Liver (tissue), 8 donors: ENCODE measurements at regions not wholly inside any gene's neighbourhood (a gene's known extent, or its start where the extent isn't known, plus 50 kb on each side); places are given as distances from the start of the nearest gene placed in this dataset.
"Not testable (repeated sequence)": the region's sequence is repeated elsewhere in the genome, so short reads cannot be mapped to it uniquely, and the experiment has no call there.

Experiments used
- DNase-seq: peaks from one replicate; pipeline ENCODE4 v3.0.0-alpha.2; 2017; ENCODE audit warnings: low spot score
- H3K27ac ChIP-seq, 2 donors: one replicate each; pipeline ENCODE4 v1.7.0; 2013; ENCODE audit warnings: inconsistent platforms in 2 of 2, low read length in 2 of 2, control low read depth in 1 of 2, low read depth in 1 of 2, mild to moderate bottlenecking in 1 of 2
- H3K27me3 ChIP-seq, 4 donors: one replicate each; pipeline versions ENCODE4 v1.6.1 to v1.7.0; 2013; ENCODE audit warnings: low read length in 3 of 4, inconsistent platforms in 1 of 4, mild to moderate bottlenecking in 1 of 4, moderate library complexity in 1 of 4; ENCODE audit not compliant: control insufficient read depth in 4 of 4, insufficient read depth in 4 of 4
- H3K36me3 ChIP-seq, 4 donors: one replicate each; pipeline versions ENCODE4 v1.6.1 to v1.7.0; 2013; ENCODE audit warnings: low read length in 3 of 4, mild to moderate bottlenecking in 3 of 4, low read depth in 1 of 4, moderate library complexity in 1 of 4; ENCODE audit not compliant: control insufficient read depth in 4 of 4, insufficient read depth in 3 of 4
- H3K4me1 ChIP-seq, 4 donors: one replicate each; pipeline versions ENCODE4 v1.6.1 to v1.7.0; 2013; ENCODE audit warnings: low read length in 3 of 4, mild to moderate bottlenecking in 3 of 4, moderate library complexity in 1 of 4; ENCODE audit not compliant: control insufficient read depth in 4 of 4, insufficient read depth in 4 of 4
- H3K4me3 ChIP-seq, 3 donors: one replicate each; pipeline versions ENCODE4 v1.6.1 to v1.7.0; 2013; ENCODE audit warnings: low read length in 3 of 3, control low read depth in 1 of 3, low read depth in 1 of 3, mild to moderate bottlenecking in 1 of 3
- H3K9ac ChIP-seq, 2 donors: one replicate each; pipeline ENCODE4 v1.7.0; 2013; ENCODE audit warnings: low read length in 2 of 2, mild to moderate bottlenecking in 2 of 2, moderate library complexity in 2 of 2, control low read depth in 1 of 2, low read depth in 1 of 2
- H3K9me3 ChIP-seq, 4 donors: one replicate each; pipeline versions ENCODE4 v1.6.1 to v1.7.0; 2013; ENCODE audit warnings: low read length in 3 of 4; ENCODE audit not compliant: control insufficient read depth in 4 of 4
- ATF3 ChIP-seq: IDR thresholded peaks from 2 replicates; pipeline ENCODE4 v1.6.1; 2016; ENCODE audit warnings: antibody characterized with exemption
- CTCF ChIP-seq: fragments of 150-350 bp; IDR thresholded peaks from 2 replicates; pipeline ENCODE4 v1.5.1; 2017; ENCODE audit warnings: improper control_type of control experiment, low read depth, low read length; ENCODE audit not compliant: missing input control
- EGR1 ChIP-seq, 2 donors: IDR thresholded peaks; 2 replicates each; pipeline ENCODE4 v1.6.1; 2016 to 2018; ENCODE audit warnings: antibody characterized with exemption in 2 of 2, low read depth in 2 of 2
- FOXA1 ChIP-seq: IDR thresholded peaks from 2 replicates; pipeline ENCODE4 v1.6.1; 2016; ENCODE audit warnings: antibody characterized with exemption
- FOXA2 ChIP-seq: IDR thresholded peaks from 2 replicates; pipeline ENCODE4 v1.6.1; 2016; ENCODE audit warnings: antibody characterized with exemption
- GABPA ChIP-seq, 2 donors: IDR thresholded peaks in 1 of 2; conservative IDR thresholded peaks in 1 of 2; 2 replicates each; pipeline ENCODE4 v1.6.1; 2016; ENCODE audit warnings: antibody characterized with exemption in 2 of 2, mild to moderate bottlenecking in 1 of 2, moderate library complexity in 1 of 2
- HNF4A ChIP-seq, 2 donors: conservative IDR thresholded peaks; 2 replicates each; pipeline ENCODE4 v1.6.1; 2016; ENCODE audit warnings: antibody characterized with exemption in 2 of 2, mild to moderate bottlenecking in 2 of 2
- HNF4G ChIP-seq: IDR thresholded peaks from 2 replicates; pipeline ENCODE4 v1.6.1; 2016; ENCODE audit warnings: antibody characterized with exemption
- JUND ChIP-seq, 2 donors: IDR thresholded peaks; 2 replicates each; pipeline ENCODE4 v1.6.1; 2016; ENCODE audit warnings: antibody characterized with exemption in 2 of 2
- MAX ChIP-seq: IDR thresholded peaks from 2 replicates; pipeline ENCODE4 v1.6.1; 2016; ENCODE audit warnings: antibody characterized with exemption
- NR2F2 ChIP-seq: IDR thresholded peaks from 2 replicates; pipeline ENCODE4 v1.6.1; 2016; ENCODE audit warnings: antibody characterized with exemption
- RAD21 ChIP-seq, 2 donors: IDR thresholded peaks; 2 replicates each; pipeline ENCODE4 v1.6.1; 2016; ENCODE audit warnings: antibody characterized with exemption in 2 of 2, mild to moderate bottlenecking in 2 of 2
- REST ChIP-seq: IDR thresholded peaks from 2 replicates; pipeline ENCODE4 v1.6.1; 2016; ENCODE audit warnings: antibody characterized with exemption, mild to moderate bottlenecking
- RXRA ChIP-seq, 2 donors: IDR thresholded peaks; 2 replicates each; pipeline ENCODE4 v1.6.1; 2017 to 2018; ENCODE audit warnings: antibody characterized with exemption in 2 of 2, mild to moderate bottlenecking in 1 of 2
- SP1 ChIP-seq: IDR thresholded peaks from 2 replicates; pipeline ENCODE4 v1.6.1; 2018; ENCODE audit warnings: antibody characterized with exemption, mild to moderate bottlenecking
- TAF1 ChIP-seq: conservative IDR thresholded peaks from 2 replicates; pipeline ENCODE4 v1.6.1; 2016; ENCODE audit warnings: antibody characterized with exemption, mild to moderate bottlenecking
- YY1 ChIP-seq: IDR thresholded peaks from 2 replicates; pipeline ENCODE4 v1.6.1; 2016; ENCODE audit warnings: antibody characterized with exemption, mild to moderate bottlenecking
- ZBTB33 ChIP-seq: IDR thresholded peaks from 2 replicates; pipeline ENCODE4 v1.6.1; 2016; ENCODE audit warnings: antibody characterized with exemption
- WGBS: extraction: QIAGEN DNeasy Blood & Tissue Kit; methylation state at CpG from one replicate; pipeline ENCODE4 v1.1.7; 2013; 5-methylcytosine and 5-hydroxymethylcytosine counted together
- donor health status: healthy.
- donor health status: healthy.
- donor health status: healthy.
- donor health status: healthy.
- donor health status: healthy.

GRCh38 chr2:161070693-161071479 lies 89.3 kb upstream of the TANK start:
- Histone ChIP-seq H3K4me3 (no peak overlapping the region), H3K9ac (no peak overlapping the region), H3K36me3 (no peaks in the 10 kb centered on the region), H3K27me3 (no peaks in the 10 kb centered on the region), H3K4me1 (no peaks in the 10 kb centered on the region), H3K27ac (no peak overlapping the region), H3K9me3 (no peaks in the 10 kb centered on the region)
- TF ChIP-seq MAX: no peak
- TF ChIP-seq ZBTB33: no peak
- TF ChIP-seq EGR1 (IDR thresholded peaks at IDR 0.05; ENCODE audit: low read depth in 2 of 2): no peak
- no peak for TF ChIP-seq ATF3
- TF ChIP-seq CTCF: no peak
- no peak for TF ChIP-seq HNF4G
- TF ChIP-seq GABPA (IDR thresholded peaks at IDR 0.05 in 1 of 2, conservative IDR thresholded peaks at IDR 0.05 in 1 of 2): no peak
- TF ChIP-seq FOXA2: no peak
- TF ChIP-seq NR2F2: no peak
- no peak for TF ChIP-seq TAF1
- TF ChIP-seq JUND (IDR thresholded peaks at IDR 0.05): no peak
- TF ChIP-seq RXRA (IDR thresholded peaks at IDR 0.05): no peak
- TF ChIP-seq YY1: no peak
- no peak for TF ChIP-seq HNF4A (conservative IDR thresholded peaks at IDR 0.05)
- no peak for TF ChIP-seq RAD21 (IDR thresholded peaks at IDR 0.05)
- no peak for TF ChIP-seq SP1
- no peak for TF ChIP-seq REST
- no peak for TF ChIP-seq FOXA1
- DNase-seq: no peak
- WGBS: 88% methylated on average over 1 of the region's 1 CpG

GRCh38 chr2:161072436-161072835 lies 87.8 kb upstream of the TANK start:
- H3K9me3 ChIP-seq, H3K4me3 ChIP-seq, H3K36me3 ChIP-seq, H3K27me3 ChIP-seq, H3K9ac ChIP-seq, DNase-seq, H3K27ac ChIP-seq, H3K4me1 ChIP-seq: not testable (repeated sequence)
- 96% methylated on average over 2 of the region's 2 CpGs for WGBS
